Heart left ventricle (tissue), 16 donors: ENCODE measurements at regions not wholly inside any gene's neighbourhood (a gene's known extent, or its start where the extent isn't known, plus 50 kb on each side); places are given as distances from the start of the nearest gene placed in this dataset.

Experiments used
- ATAC-seq, 4 donors: fragments of 200-7000 bp; cut with Tn5 transposase; one replicate each; pipeline ENCODE4 v1.9.1; 2020 to 2022; ENCODE audit warnings: moderate library complexity in 4 of 4, mild to moderate bottlenecking in 3 of 4, moderate number of reproducible peaks in 1 of 4
- DNase-seq, 5 donors: peaks; one replicate each; pipeline ENCODE4 v3.0.0-alpha.2; 2020
- H3K27ac ChIP-seq, 12 donors: fragments of 200-600 bp; sonication (generic) in 4 of 12; one replicate each; pipeline versions ENCODE4 v1.5.0 to v1.8.0; 2016 to 2022; ENCODE audit warnings: mild to moderate bottlenecking in 2 of 12
- H3K27me3 ChIP-seq, 9 donors: fragments of 200-600 bp; sonication (generic) in 2 of 9; one replicate each; pipeline versions ENCODE4 v1.5.1 to v1.8.0; 2016 to 2022; ENCODE audit warnings: mild to moderate bottlenecking in 3 of 9
- H3K36me3 ChIP-seq, 9 donors: fragments of 200-600 bp; sonication (generic) in 2 of 9; one replicate each; pipeline versions ENCODE4 v1.5.0 to v1.8.0; 2018 to 2022; ENCODE audit warnings: mild to moderate bottlenecking in 2 of 9
- H3K4me1 ChIP-seq, 12 donors: fragments of 200-600 bp; sonication (generic) in 4 of 12; one replicate each; pipeline versions ENCODE4 v1.5.0 to v1.8.0; 2016 to 2022; ENCODE audit warnings: mild to moderate bottlenecking in 3 of 12
- H3K4me3 ChIP-seq, 12 donors: fragments of 200-600 bp; sonication (generic) in 4 of 12; one replicate each; pipeline versions ENCODE4 v1.5.0 to v1.8.0; 2017 to 2022; ENCODE audit warnings: mild to moderate bottlenecking in 9 of 12, moderate library complexity in 4 of 12
- H3K9me3 ChIP-seq, 12 donors: fragments of 200-600 bp; sonication (generic) in 4 of 12; one replicate each; pipeline versions ENCODE4 v1.5.0 to v1.8.0; 2016 to 2022; ENCODE audit warnings: mild to moderate bottlenecking in 1 of 12
- CTCF ChIP-seq, 12 donors: fragments of 200-600 bp; sonication (generic) in 4 of 12; IDR thresholded peaks; one replicate each; pipeline versions ENCODE4 v1.5.0 to v1.8.0; 2018 to 2022; ENCODE audit warnings: antibody characterized with exemption in 12 of 12, mild to moderate bottlenecking in 5 of 12
- POLR2A ChIP-seq, 2 donors: fragments of 450-650 bp; IDR thresholded peaks; one replicate each; pipeline ENCODE4 v1.6.1; 2017; ENCODE audit warnings: antibody characterized with exemption in 2 of 2, mild to moderate bottlenecking in 2 of 2, moderate library complexity in 2 of 2
- WGBS, 4 donors: extraction: QIAGEN DNeasy Blood & Tissue Kit in 2 of 4; methylation state at CpG; one replicate each; pipeline versions ENCODE4 v1.1.5 to v1.1.7; 2013 to 2018; 5-methylcytosine and 5-hydroxymethylcytosine counted together
- intact Hi-C, 10 donors: fragments of 100-400 bp; cut with DNase I; formaldehyde crosslinking; loops; one replicate each; pipeline versions ENCODE4 v1.11.1 to v1.14.2; 2022
- donor health status: ischemic (EF 13 %, LVEDD 7.1; RV severe dilation, severe dysfunction).
- donor health status: healthy with polysubstance abuse.
- donor health status: DM: no; HTN: yes; CAD: no.
- donor health status: DM: no; HTN: no; CAD: no.
- donor health status: ischemic (EF 25% LVEDD 6.9; RV normal size, moderate dysfunction).
- donor health status: ischemic (EF 25% LVEDD 5.7; RV mildly dilated, moderate dysfunction).
- donor health status: healthy.
- donor health status: DM: yes; HTN: yes; CAD: no.
- donor health status: ischemic (EF 35%, LVEDD 5.7; RV mildly dilated, moderate dysfunction).
- donor health status: nonischemic (EF 11% LVEDD 7.7; RV severe dilation, severe dysfunction).
- donor health status: DM: yes; HTN: yes; CAD: no.
- donor health status: PGD.
- donor health status: ischemic (EF 29% LVEDD 5.4; RV normal size, mild dysfunction).
- donor health status: nonischemic (EF 23%, LVEDD 6.1; RV moderate dilation, normal function).

- intact Hi-C loops, result no loop called here
- no peak for DNase-seq
Measured at GRCh38 chr9:88802533-88802932, 188.7 kb upstream of the S1PR3 start.

GRCh38 chr9:88803546-88804253 is 187.6 kb upstream of the S1PR3 start:
- H3K27me3 ChIP-seq, result peaks cover 0 to 21% (median 0%) of the 10 kb centered on the region in 9 donors
- TF ChIP-seq POLR2A (IDR thresholded peaks at IDR 0.05), result no peak
- TF ChIP-seq CTCF (IDR thresholded peaks at IDR 0.05), result no peak
- DNase-seq, result no peak
- no peak overlapping the region for H3K27ac ChIP-seq
- H3K36me3 ChIP-seq, result no peaks in the 10 kb centered on the region
- no peak for ATAC-seq
- peaks cover 0 to 33% (median 0%) of the 10 kb centered on the region in 12 donors for H3K4me1 ChIP-seq
- H3K9me3 ChIP-seq, result peaks cover 0 to 6% (median 0%) of the 10 kb centered on the region in 12 donors
- 62 to 68% (median 64%) methylated on average over 4 of the region's 4 CpGs for WGBS, 4 donors
- intact Hi-C loops, result no loop called here
- no peak overlapping the region for H3K4me3 ChIP-seq

More at GRCh38 chr9:88802533-88802932, 188.7 kb upstream of the S1PR3 start:
- Histone ChIP-seq H3K9me3 (peaks cover 0 to 6% (median 0%) of the 10 kb centered on the region in 12 donors), H3K27ac (no peak overlapping the region), H3K4me3 (no peak overlapping the region), H3K4me1 (peaks cover 0 to 30% (median 0%) of the 10 kb centered on the region in 12 donors), H3K27me3 (peaks cover 0 to 21% (median 0%) of the 10 kb centered on the region in 9 donors), H3K36me3 (no peaks in the 10 kb centered on the region)
- 95 to 99% (median 97%) methylated on average over 5 of the region's 5 CpGs for WGBS, 4 donors
- TF ChIP-seq CTCF (IDR thresholded peaks at IDR 0.05) (no peak), POLR2A (IDR thresholded peaks at IDR 0.05) (no peak)
- no peak for ATAC-seq

GRCh38 chr9:88804254-88804596 is 187.0 kb upstream of the S1PR3 start:
- H3K9me3 ChIP-seq, result peaks cover 0 to 6% (median 0%) of the 10 kb centered on the region in 12 donors
- no peaks in the 10 kb centered on the region for H3K36me3 ChIP-seq
- no peak overlapping the region for H3K4me3 ChIP-seq
- H3K27me3 ChIP-seq, result peaks cover 0 to 21% (median 0%) of the 10 kb centered on the region in 9 donors
- H3K4me1 ChIP-seq, result peaks cover 0 to 33% (median 0%) of the 10 kb centered on the region in 12 donors
- TF ChIP-seq POLR2A (IDR thresholded peaks at IDR 0.05) (no peak), CTCF (IDR thresholded peaks at IDR 0.05) (no peak)
- intact Hi-C loops, result no loop called here
- H3K27ac ChIP-seq, result no peak overlapping the region
- ATAC-seq, result no peak
- DNase-seq, result no peak
- WGBS, 4 donors, result 71 to 77% (median 71%) methylated on average over 2 of the region's 2 CpGs

GRCh38 chr9:88805217-88805943 is 185.9 kb upstream of the S1PR3 start:
- WGBS, 4 donors, result 46 to 57% (median 55%) methylated on average over 7 of the region's 7 CpGs
- Histone ChIP-seq H3K27me3 (peaks cover 0 to 16% (median 0%) of the 10 kb centered on the region in 9 donors), H3K4me1 (peaks cover 0 to 26% (median 0%) of the 10 kb centered on the region in 12 donors), H3K9me3 (peaks cover 0 to 6% (median 0%) of the 10 kb centered on the region in 12 donors), H3K4me3 (no peak overlapping the region), H3K27ac (peak overlapping the region in 10 of 12 donors; percentile 40 to 70 (median 64)), H3K36me3 (no peaks in the 10 kb centered on the region)
- ATAC-seq (peak in 3 of 4 donors; percentile 46 to 79 (median 75)), DNase-seq (peak in 1 of 5 donors; percentile 47)
- intact Hi-C loops, result loop anchor here in 1 of 10 donors (5.0 kb wide), 1 partner anchor 67 kb away; no protein-coding TSS in a partner anchor
- TF ChIP-seq CTCF (IDR thresholded peaks at IDR 0.05) (no peak), POLR2A (IDR thresholded peaks at IDR 0.05) (no peak)
